Endothelial cell of umbilical vein (primary cell): ENCODE measurements at regions not wholly inside any gene's neighbourhood (a gene's known extent, or its start where the extent isn't known, plus 50 kb on each side); places are given as distances from the start of the nearest gene placed in this dataset.

Source experiments
- BruUV-seq: library from RNA; stranded (reverse); fragments of 400-500 nt; replicated peaks from 2 replicates; lab custom pipeline; 2021; lab: Mats Ljungman, UMichigan
- CTCF ChIA-PET: fragments of 300-600, 350-600 bp; sonication (Branson Sonifier 250); formaldehyde crosslinking; loops from one replicate; lab custom pipeline; 2021; ENCODE audit warnings: antibody characterized with exemption, inconsistent platforms; lab: Charles Lee
- POLR2A ChIA-PET: fragments of 300-600, 350-600 bp; sonication (Branson Sonifier 250); formaldehyde crosslinking; loops from one replicate; lab custom pipeline; 2021; ENCODE audit warnings: antibody characterized with exemption, inconsistent platforms; lab: Charles Lee
- DNase-seq: peaks from one replicate; pipeline ENCODE4 v3.0.0-alpha.2; 2011; ENCODE audit warnings: low read depth, low spot score
- FAIRE-seq: peaks from 2 replicates; lab custom pipeline; 2011; peaks lifted over from hg19 to GRCh38; lab: Jason Lieb, UNC
- H2AFZ ChIP-seq: 2 replicates; pipeline ENCODE4 v1.6.0; 2012; ENCODE audit warnings: low read depth, low read length, control low read depth, inconsistent platforms
- H3K27ac ChIP-seq: 2 replicates; pipeline ENCODE4 v1.5.1; 2011; ENCODE audit warnings: low read depth, mild to moderate bottlenecking, control low read depth, low read length, moderate library complexity; ENCODE audit not compliant: insufficient read depth
- H3K27me3 ChIP-seq, 2 experiments: 2 replicates each; pipeline versions ENCODE4 v1.6.0 to v1.6.1; 2011; ENCODE audit warnings: low read length in 2 of 2, mixed read lengths in 1 of 2; ENCODE audit not compliant: control insufficient read depth in 2 of 2, insufficient read depth in 2 of 2
- H3K36me3 ChIP-seq, 2 experiments: 2 replicates in 1 of 2; 3 replicates in 1 of 2; pipeline ENCODE4 v1.5.1; 2011; ENCODE audit warnings: low read length in 2 of 2, mild to moderate bottlenecking in 1 of 2, moderate library complexity in 1 of 2; ENCODE audit not compliant: control insufficient read depth in 2 of 2, insufficient read depth in 2 of 2; ENCODE audit errors: extremely low read depth in 1 of 2
- H3K4me1 ChIP-seq: 3 replicates; pipeline ENCODE4 v1.5.1; 2011; ENCODE audit warnings: mild to moderate bottlenecking, low read length; ENCODE audit not compliant: control insufficient read depth, insufficient read depth; ENCODE audit errors: extremely low read depth
- H3K4me2 ChIP-seq: 2 replicates; pipeline ENCODE4 v1.6.1; 2011; ENCODE audit warnings: low read length, control low read depth, mixed read lengths; ENCODE audit not compliant: insufficient read depth
- H3K4me3 ChIP-seq, 3 experiments: fragments of 200-600 bp in 1 of 3; sonication (generic), shearing (Covaris generic) in 1 of 3; replicated peaks in 1 of 3; 2 replicates each; pipeline ENCODE4 v1.5.1; 2011 to 2016; ENCODE audit warnings: control low read depth in 3 of 3, low read length in 3 of 3, mild to moderate bottlenecking in 2 of 3, inconsistent platforms in 1 of 3, low read depth in 1 of 3, moderate library complexity in 1 of 3; ENCODE audit not compliant: insufficient read depth in 1 of 3
- H3K79me2 ChIP-seq: 2 replicates; pipeline ENCODE4 v1.6.0; 2012; ENCODE audit warnings: low read length, inconsistent platforms; ENCODE audit not compliant: control insufficient read depth, insufficient read depth
- H3K9ac ChIP-seq: replicated peaks from 2 replicates; pipeline ENCODE3; 2011; ENCODE audit warnings: low read length, control low read depth; ENCODE audit not compliant: insufficient read depth; ENCODE audit errors: extremely low read depth
- H3K9me1 ChIP-seq: replicated peaks from 3 replicates; pipeline ENCODE4 v1.6.0; 2011; ENCODE audit warnings: mild to moderate bottlenecking, low read length; ENCODE audit not compliant: control insufficient read depth, insufficient read depth; ENCODE audit errors: extremely low read depth
- H3K9me3 ChIP-seq: replicated peaks from 2 replicates; pipeline ENCODE4 v1.5.1; 2012; ENCODE audit warnings: low read length, inconsistent platforms; ENCODE audit not compliant: control insufficient read depth, insufficient read depth
- H4K20me1 ChIP-seq: replicated peaks from 2 replicates; pipeline ENCODE3; 2011; ENCODE audit warnings: mild to moderate bottlenecking, low read length; ENCODE audit not compliant: control insufficient read depth, insufficient read depth; ENCODE audit errors: extremely low read depth
- EZH2 ChIP-seq: IDR thresholded peaks from 2 replicates; pipeline ENCODE4 v1.6.1; 2012; ENCODE audit warnings: borderline replicate concordance, low read depth, mild to moderate bottlenecking, moderate library complexity, low read length, inconsistent platforms; ENCODE audit not compliant: severe bottlenecking
- FOS ChIP-seq: IDR thresholded peaks from 2 replicates; pipeline ENCODE4 v1.6.1; 2011; ENCODE audit warnings: mild to moderate bottlenecking, low read length, moderate library complexity, borderline replicate concordance; ENCODE audit not compliant: insufficient read depth
- GATA2 ChIP-seq: IDR thresholded peaks from 2 replicates; pipeline ENCODE4 v1.7.0; 2011; ENCODE audit warnings: low read depth, mild to moderate bottlenecking, moderate library complexity, mixed read lengths, low read length; ENCODE audit not compliant: insufficient read length, insufficient read depth
- JUN ChIP-seq: IDR thresholded peaks from 2 replicates; pipeline ENCODE4 v1.6.1; 2011; ENCODE audit warnings: borderline replicate concordance, low read depth; ENCODE audit not compliant: insufficient read length, insufficient read depth
- MAX ChIP-seq: IDR thresholded peaks from 2 replicates; pipeline ENCODE4 v1.6.1; 2011; ENCODE audit not compliant: insufficient read depth, insufficient read length
- MYC ChIP-seq: IDR thresholded peaks from one replicate; pipeline ENCODE4 v1.6.1; 2011; ENCODE audit warnings: mild to moderate bottlenecking, low read depth, low read length
- POLR2A ChIP-seq: IDR thresholded peaks from 2 replicates; pipeline ENCODE4 v1.6.1; 2012; ENCODE audit warnings: low read depth, mild to moderate bottlenecking, control low read depth, low read length
- POLR2AphosphoS5 ChIP-seq: IDR thresholded peaks from 2 replicates; pipeline ENCODE4 v1.6.1; 2012; ENCODE audit warnings: low read depth, mild to moderate bottlenecking, control low read depth, low read length, moderate library complexity; ENCODE audit not compliant: insufficient read depth
- dilution Hi-C: fragments of 300-500 bp; cut with MboI; formaldehyde crosslinking; loops from one replicate; pipeline ENCODE4 v1.15.0; 2019; ENCODE audit warnings: low sequenced_read_pairs; ENCODE audit not compliant: extremely low pct_ligation_motif_present
- intact Hi-C: fragments of 100-400 bp; cut with micrococcal nuclease; formaldehyde crosslinking; loops from one replicate; pipeline ENCODE4 v1.10.0; 2022
- TF ChIP-seq, protein P1 (sequence below), 2 donors: IDR thresholded peaks; 1 replicate in 1 of 2; 2 replicates in 1 of 2; pipeline ENCODE4 v1.5.1; 2011; ENCODE audit warnings: low read length in 2 of 2, mild to moderate bottlenecking in 2 of 2, moderate library complexity in 2 of 2, control low read depth in 1 of 2, inconsistent platforms in 1 of 2, low read depth in 1 of 2; ENCODE audit not compliant: insufficient read depth in 1 of 2; ENCODE audit errors: extremely low read depth in 1 of 2

- ChIA-PET CTCF (interaction anchor here (0.7 kb wide), 1 partner anchor 25 kb away, joined by 3 read pairs; no protein-coding TSS in a partner anchor), POLR2A (no interaction called here)
- Histone ChIP-seq H3K4me2 (no peak overlapping the region), H3K4me1 (no peaks in the 10 kb centered on the region), H3K79me2 (no peaks in the 10 kb centered on the region), H3K9me1 (no peaks in the 10 kb centered on the region), H3K36me3 (no peaks in the 10 kb centered on the region), H3K27me3 (no peaks in the 10 kb centered on the region), H2AFZ (no peak overlapping the region), H3K27ac (no peak overlapping the region), H3K9ac (no peak overlapping the region), H4K20me1 (no peaks in the 10 kb centered on the region), H3K4me3 (no peak overlapping the region), H3K9me3 (no peaks in the 10 kb centered on the region)
- intact Hi-C loops (no loop called here), dilution Hi-C loops (no loop called here)
- DNase-seq (no peak), FAIRE-seq (no peak)
- TF ChIP-seq POLR2A (no peak), GATA2 (no peak), FOS (no peak), EZH2 (no peak), POLR2AphosphoS5 (no peak), MAX (no peak), MYC (no peak), JUN (no peak)
- TF ChIP-seq, protein P1, sequence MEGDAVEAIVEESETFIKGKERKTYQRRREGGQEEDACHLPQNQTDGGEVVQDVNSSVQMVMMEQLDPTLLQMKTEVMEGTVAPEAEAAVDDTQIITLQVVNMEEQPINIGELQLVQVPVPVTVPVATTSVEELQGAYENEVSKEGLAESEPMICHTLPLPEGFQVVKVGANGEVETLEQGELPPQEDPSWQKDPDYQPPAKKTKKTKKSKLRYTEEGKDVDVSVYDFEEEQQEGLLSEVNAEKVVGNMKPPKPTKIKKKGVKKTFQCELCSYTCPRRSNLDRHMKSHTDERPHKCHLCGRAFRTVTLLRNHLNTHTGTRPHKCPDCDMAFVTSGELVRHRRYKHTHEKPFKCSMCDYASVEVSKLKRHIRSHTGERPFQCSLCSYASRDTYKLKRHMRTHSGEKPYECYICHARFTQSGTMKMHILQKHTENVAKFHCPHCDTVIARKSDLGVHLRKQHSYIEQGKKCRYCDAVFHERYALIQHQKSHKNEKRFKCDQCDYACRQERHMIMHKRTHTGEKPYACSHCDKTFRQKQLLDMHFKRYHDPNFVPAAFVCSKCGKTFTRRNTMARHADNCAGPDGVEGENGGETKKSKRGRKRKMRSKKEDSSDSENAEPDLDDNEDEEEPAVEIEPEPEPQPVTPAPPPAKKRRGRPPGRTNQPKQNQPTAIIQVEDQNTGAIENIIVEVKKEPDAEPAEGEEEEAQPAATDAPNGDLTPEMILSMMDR (IDR thresholded peaks at IDR 0.05; ENCODE audit: extremely low read depth in 1 of 2, insufficient read depth in 1 of 2, low read depth in 1 of 2, low read length in 2 of 2): no peak
- BruUV-seq: no TSS peak
Measured at GRCh38 chr7:26924149-26924767, 59.9 kb upstream of the SKAP2 start.
